ENCODE measurements at regions not wholly inside any gene's neighbourhood (a gene's known extent, or its start where the extent isn't known, plus 50 kb on each side); places are given as distances from the start of the nearest gene placed in this dataset.

DNA sequence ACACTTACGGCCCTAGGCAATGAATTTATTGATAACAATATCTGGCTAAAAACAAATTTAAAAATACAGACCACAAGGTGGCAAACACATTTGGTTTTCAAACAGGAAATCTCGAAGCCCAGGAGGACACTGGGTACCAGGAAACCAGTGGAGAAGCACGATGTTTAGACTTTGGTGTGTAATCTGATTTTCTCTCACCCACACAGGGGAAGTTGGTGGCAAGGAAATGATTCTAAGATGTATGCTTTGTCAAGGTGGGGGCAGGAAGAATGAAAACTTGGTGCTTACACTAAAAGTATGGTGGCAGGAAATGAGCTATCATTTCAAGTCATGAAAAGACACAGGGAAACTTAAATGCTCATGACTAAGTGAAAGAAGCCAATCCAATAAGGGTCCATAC is 113.2 kb upstream of the ANKRD1 start:
- no peaks in the 10 kb centered on the region for H3K9me3 ChIP-seq (ENCODE audit: low read depth, low read length, poor library complexity, severe bottlenecking)
- intact Hi-C loops (cut with micrococcal nuclease; ENCODE audit: unreplicated experiment): no loop called here
- no peak overlapping the region for H3K27ac ChIP-seq (ENCODE audit: low read depth, low read length, poor library complexity, severe bottlenecking)
- H3K4me1 ChIP-seq (ENCODE audit: insufficient read depth, low read length, poor library complexity, severe bottlenecking): peaks cover 15% of the 10 kb centered on the region
- no TSS peak for BruUV-seq (replicated peaks)
- TF ChIP-seq, protein P1, sequence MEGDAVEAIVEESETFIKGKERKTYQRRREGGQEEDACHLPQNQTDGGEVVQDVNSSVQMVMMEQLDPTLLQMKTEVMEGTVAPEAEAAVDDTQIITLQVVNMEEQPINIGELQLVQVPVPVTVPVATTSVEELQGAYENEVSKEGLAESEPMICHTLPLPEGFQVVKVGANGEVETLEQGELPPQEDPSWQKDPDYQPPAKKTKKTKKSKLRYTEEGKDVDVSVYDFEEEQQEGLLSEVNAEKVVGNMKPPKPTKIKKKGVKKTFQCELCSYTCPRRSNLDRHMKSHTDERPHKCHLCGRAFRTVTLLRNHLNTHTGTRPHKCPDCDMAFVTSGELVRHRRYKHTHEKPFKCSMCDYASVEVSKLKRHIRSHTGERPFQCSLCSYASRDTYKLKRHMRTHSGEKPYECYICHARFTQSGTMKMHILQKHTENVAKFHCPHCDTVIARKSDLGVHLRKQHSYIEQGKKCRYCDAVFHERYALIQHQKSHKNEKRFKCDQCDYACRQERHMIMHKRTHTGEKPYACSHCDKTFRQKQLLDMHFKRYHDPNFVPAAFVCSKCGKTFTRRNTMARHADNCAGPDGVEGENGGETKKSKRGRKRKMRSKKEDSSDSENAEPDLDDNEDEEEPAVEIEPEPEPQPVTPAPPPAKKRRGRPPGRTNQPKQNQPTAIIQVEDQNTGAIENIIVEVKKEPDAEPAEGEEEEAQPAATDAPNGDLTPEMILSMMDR (conservative IDR thresholded peaks at IDR 0.05; ENCODE audit: low read depth, low read length): no peak
- POLR2A ChIA-PET (ENCODE audit: low non-redundant PET): no interaction called here
- no peaks in the 10 kb centered on the region for H3K27me3 ChIP-seq (replicated peaks; ENCODE audit: insufficient read depth, low read depth, low read length, poor library complexity)
- CTCF ChIA-PET: no interaction called here
- DNase-seq (ENCODE audit: low spot score): peak; percentile 20
- no peaks in the 10 kb centered on the region for H3K36me3 ChIP-seq (ENCODE audit: insufficient read depth, low read length, poor library complexity, severe bottlenecking)
- H3K4me3 ChIP-seq (ENCODE audit: low read depth, low read length, poor library complexity, severe bottlenecking): no peak overlapping the region

DNA sequence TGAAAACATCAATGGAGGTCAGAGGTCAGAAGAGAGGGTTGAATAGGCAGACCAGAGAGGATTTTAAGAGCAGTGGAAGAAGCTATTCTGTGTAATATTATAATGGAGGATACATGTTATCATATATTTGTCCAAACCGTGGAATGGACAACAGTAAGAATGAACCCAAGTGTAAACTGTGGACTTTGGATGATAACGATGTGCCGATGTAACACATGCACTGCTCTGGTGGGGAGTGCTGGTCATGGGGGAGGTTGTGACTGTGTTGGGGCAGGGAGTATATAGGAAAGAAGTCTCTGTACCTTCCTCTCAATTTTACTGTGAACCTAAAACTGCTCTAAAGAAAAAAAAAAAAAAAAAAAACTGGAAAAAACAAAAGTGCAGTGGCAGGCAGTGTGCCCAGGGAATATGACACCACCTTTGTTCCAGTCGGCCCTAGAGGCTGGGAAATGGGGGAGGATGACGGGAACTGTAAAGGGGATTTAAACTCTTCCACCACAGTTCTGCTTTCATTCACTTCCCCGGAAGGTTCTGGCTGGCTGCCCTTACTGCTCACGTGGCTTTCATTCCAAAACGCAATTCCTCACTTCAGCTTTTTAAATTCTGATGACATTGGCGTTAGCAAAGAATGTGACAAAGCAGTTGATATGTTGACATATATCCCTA is 113.7 kb upstream of the ANKRD1 start:
- intact Hi-C loops (cut with micrococcal nuclease; ENCODE audit: unreplicated experiment): no loop called here
- Histone ChIP-seq H3K4me3 (ENCODE audit: low read depth, low read length, poor library complexity, severe bottlenecking) (no peak overlapping the region), H3K9me3 (ENCODE audit: low read depth, low read length, poor library complexity, severe bottlenecking) (no peaks in the 10 kb centered on the region), H3K36me3 (ENCODE audit: insufficient read depth, low read length, poor library complexity, severe bottlenecking) (no peaks in the 10 kb centered on the region), H3K27me3 (replicated peaks; ENCODE audit: insufficient read depth, low read depth, low read length, poor library complexity) (no peaks in the 10 kb centered on the region), H3K27ac (ENCODE audit: low read depth, low read length, poor library complexity, severe bottlenecking) (no peak overlapping the region), H3K4me1 (ENCODE audit: insufficient read depth, low read length, poor library complexity, severe bottlenecking) (peaks cover 15% of the 10 kb centered on the region)
- DNase-seq (ENCODE audit: low spot score): peak; percentile 77
- POLR2A ChIA-PET (ENCODE audit: low non-redundant PET): no interaction called here
- BruUV-seq (replicated peaks): no TSS peak
- CTCF ChIA-PET: no interaction called here
- TF ChIP-seq, protein P1 (conservative IDR thresholded peaks at IDR 0.05; ENCODE audit: low read depth, low read length): no peak
- TF ChIP-seq EZH2 (IDR thresholded peaks at IDR 0.05; ENCODE audit: borderline replicate concordance, low read depth, low read length, poor library complexity, severe bottlenecking): no peak

DNA sequence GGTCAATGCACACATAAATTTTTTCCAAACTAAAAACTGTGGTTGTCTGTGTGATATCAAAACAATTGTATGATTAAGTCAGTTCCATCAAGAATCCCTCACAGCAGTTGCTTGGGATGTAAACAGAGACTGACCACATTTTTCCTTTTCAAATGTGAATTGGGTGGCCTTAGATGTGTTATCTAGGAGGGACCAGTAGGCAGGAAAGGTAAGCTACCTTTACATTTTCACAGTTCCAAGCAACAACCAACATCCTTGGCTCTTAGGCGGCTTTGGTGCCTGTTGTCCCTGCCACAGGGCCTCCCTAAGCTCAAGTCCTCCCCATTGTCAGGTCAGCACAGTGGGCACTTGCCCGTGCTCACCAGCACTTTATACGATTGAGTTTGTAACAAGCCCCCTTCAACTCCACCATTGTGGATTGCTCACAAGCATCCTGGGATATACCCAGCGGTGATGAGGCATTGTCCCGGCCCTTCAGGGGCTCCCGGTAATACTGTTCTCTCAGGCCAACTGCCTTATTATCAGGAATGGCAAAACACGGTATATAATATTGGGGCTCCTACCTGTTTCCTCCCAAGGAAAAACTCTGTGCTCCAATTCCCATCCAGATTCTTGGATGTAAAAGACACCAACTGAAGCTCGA is 114.9 kb upstream of the ANKRD1 start:
- BruUV-seq (replicated peaks): no TSS peak
- H3K4me1 ChIP-seq (ENCODE audit: insufficient read depth, low read length, poor library complexity, severe bottlenecking): peaks cover 15% of the 10 kb centered on the region
- DNase-seq (ENCODE audit: low spot score): no peak
- H3K9me3 ChIP-seq (ENCODE audit: low read depth, low read length, poor library complexity, severe bottlenecking): no peaks in the 10 kb centered on the region
- no peak overlapping the region for H3K27ac ChIP-seq (ENCODE audit: low read depth, low read length, poor library complexity, severe bottlenecking)
- POLR2A ChIA-PET (ENCODE audit: low non-redundant PET): no interaction called here
- TF ChIP-seq, protein P1 (conservative IDR thresholded peaks at IDR 0.05; ENCODE audit: low read depth, low read length): no peak
- no peak for TF ChIP-seq EZH2 (IDR thresholded peaks at IDR 0.05; ENCODE audit: borderline replicate concordance, low read depth, low read length, poor library complexity, severe bottlenecking)
- intact Hi-C loops (cut with micrococcal nuclease; ENCODE audit: unreplicated experiment): no loop called here
- no peaks in the 10 kb centered on the region for H3K36me3 ChIP-seq (ENCODE audit: insufficient read depth, low read length, poor library complexity, severe bottlenecking)
- H3K4me3 ChIP-seq (ENCODE audit: low read depth, low read length, poor library complexity, severe bottlenecking): no peak overlapping the region
- no peaks in the 10 kb centered on the region for H3K27me3 ChIP-seq (replicated peaks; ENCODE audit: insufficient read depth, low read depth, low read length, poor library complexity)
- CTCF ChIA-PET: no interaction called here

All from A673 (cell line).